Thyroid gland (tissue), 4 donors: ENCODE measurements at regions not wholly inside any gene's neighbourhood (a gene's known extent, or its start where the extent isn't known, plus 50 kb on each side); places are given as distances from the start of the nearest gene placed in this dataset.

Experiments used
- POLR2A ChIP-seq, 2 donors: fragments of 450-650 bp; IDR thresholded peaks; one replicate each; pipeline ENCODE4 v1.6.1; 2017; ENCODE audit warnings: antibody characterized with exemption in 2 of 2, mild to moderate bottlenecking in 2 of 2, moderate library complexity in 1 of 2
- TF ChIP-seq, protein P1 (sequence below), 6 experiments: fragments of 200-600 bp in 3 of 6; fragments of 450-650 bp in 3 of 6; sonication (generic) in 3 of 6; IDR thresholded peaks; one replicate each; pipeline ENCODE4 v1.5.1; 2016 to 2019; ENCODE audit warnings: antibody characterized with exemption in 6 of 6, mild to moderate bottlenecking in 2 of 6, inconsistent platforms in 1 of 6, moderate library complexity in 1 of 6

DNA sequence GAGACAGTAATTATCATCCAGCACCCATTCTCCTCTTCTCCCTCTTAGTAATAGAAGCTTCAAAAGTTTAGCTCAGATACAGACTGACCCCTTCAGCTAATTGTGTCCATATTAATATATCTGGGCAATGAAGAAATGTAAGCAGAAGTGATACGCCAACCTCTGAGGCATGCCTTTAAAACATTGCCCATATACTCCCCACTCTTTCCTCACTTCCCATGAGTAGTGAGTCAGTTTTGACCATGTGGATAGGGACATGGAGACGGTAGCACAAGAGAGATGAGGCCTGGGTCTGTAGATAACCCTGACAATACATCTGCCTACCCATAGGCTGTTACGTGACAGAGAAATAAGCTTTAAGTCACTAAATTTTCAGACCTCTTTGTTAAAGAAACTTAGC is 147.6 kb downstream of the KCTD12 start:
- TF ChIP-seq, protein P1, sequence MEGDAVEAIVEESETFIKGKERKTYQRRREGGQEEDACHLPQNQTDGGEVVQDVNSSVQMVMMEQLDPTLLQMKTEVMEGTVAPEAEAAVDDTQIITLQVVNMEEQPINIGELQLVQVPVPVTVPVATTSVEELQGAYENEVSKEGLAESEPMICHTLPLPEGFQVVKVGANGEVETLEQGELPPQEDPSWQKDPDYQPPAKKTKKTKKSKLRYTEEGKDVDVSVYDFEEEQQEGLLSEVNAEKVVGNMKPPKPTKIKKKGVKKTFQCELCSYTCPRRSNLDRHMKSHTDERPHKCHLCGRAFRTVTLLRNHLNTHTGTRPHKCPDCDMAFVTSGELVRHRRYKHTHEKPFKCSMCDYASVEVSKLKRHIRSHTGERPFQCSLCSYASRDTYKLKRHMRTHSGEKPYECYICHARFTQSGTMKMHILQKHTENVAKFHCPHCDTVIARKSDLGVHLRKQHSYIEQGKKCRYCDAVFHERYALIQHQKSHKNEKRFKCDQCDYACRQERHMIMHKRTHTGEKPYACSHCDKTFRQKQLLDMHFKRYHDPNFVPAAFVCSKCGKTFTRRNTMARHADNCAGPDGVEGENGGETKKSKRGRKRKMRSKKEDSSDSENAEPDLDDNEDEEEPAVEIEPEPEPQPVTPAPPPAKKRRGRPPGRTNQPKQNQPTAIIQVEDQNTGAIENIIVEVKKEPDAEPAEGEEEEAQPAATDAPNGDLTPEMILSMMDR (IDR thresholded peaks at IDR 0.05) = no peak
- no peak for TF ChIP-seq POLR2A (IDR thresholded peaks at IDR 0.05)
